ENCODE measurements at regions not wholly inside any gene's neighbourhood (a gene's known extent, or its start where the extent isn't known, plus 50 kb on each side); places are given as distances from the start of the nearest gene placed in this dataset.

- TF ChIP-seq CTCF (conservative IDR thresholded peaks at IDR 0.05) (no peak), ZFX (IDR thresholded peaks at IDR 0.05) (no peak)
These were observed 186.9 kb upstream of the SLC24A3 start for GRCh38 chr20:19025430-19026120.

Measured in C4-2B (cell line).